Osteocyte (in vitro differentiated cells): ENCODE measurements at regions not wholly inside any gene's neighbourhood (a gene's known extent, or its start where the extent isn't known, plus 50 kb on each side); places are given as distances from the start of the nearest gene placed in this dataset.

ENCODE experiments used
- DNase-seq: peaks from one replicate; pipeline ENCODE4 v3.0.0; 2021; ENCODE audit warnings: mixed read lengths; ENCODE audit not compliant: unreplicated experiment; ENCODE audit errors: extremely low spot score
- H3K27ac Mint-ChIP-seq: one replicate; pipeline ENCODE4 v1.8.0; 2021; ENCODE audit warnings: mild to moderate bottlenecking, mixed read lengths; ENCODE audit not compliant: unreplicated experiment
- H3K27me3 Mint-ChIP-seq: one replicate; pipeline ENCODE4 v1.8.0; 2021; ENCODE audit warnings: mixed read lengths; ENCODE audit not compliant: unreplicated experiment
- H3K36me3 Mint-ChIP-seq: one replicate; pipeline ENCODE4 v1.8.0; 2021; ENCODE audit warnings: mixed read lengths; ENCODE audit not compliant: unreplicated experiment
- H3K4me1 Mint-ChIP-seq: one replicate; pipeline ENCODE4 v1.8.0; 2021; ENCODE audit warnings: mixed read lengths; ENCODE audit not compliant: unreplicated experiment
- H3K4me3 Mint-ChIP-seq: one replicate; pipeline ENCODE4 v1.8.0; 2021; ENCODE audit warnings: mild to moderate bottlenecking, moderate library complexity, mixed read lengths; ENCODE audit not compliant: unreplicated experiment
- H3K9me3 Mint-ChIP-seq: one replicate; pipeline ENCODE4 v1.8.0; 2021; ENCODE audit warnings: mixed read lengths; ENCODE audit not compliant: unreplicated experiment
- TF ChIP-seq, protein P1 (sequence below): fragments of 200-600 bp; sonication (generic); IDR thresholded peaks from 2 replicates; pipeline ENCODE4 v1.5.0; 2021; ENCODE audit warnings: antibody characterized with exemption, mild to moderate bottlenecking, moderate library complexity

DNA sequence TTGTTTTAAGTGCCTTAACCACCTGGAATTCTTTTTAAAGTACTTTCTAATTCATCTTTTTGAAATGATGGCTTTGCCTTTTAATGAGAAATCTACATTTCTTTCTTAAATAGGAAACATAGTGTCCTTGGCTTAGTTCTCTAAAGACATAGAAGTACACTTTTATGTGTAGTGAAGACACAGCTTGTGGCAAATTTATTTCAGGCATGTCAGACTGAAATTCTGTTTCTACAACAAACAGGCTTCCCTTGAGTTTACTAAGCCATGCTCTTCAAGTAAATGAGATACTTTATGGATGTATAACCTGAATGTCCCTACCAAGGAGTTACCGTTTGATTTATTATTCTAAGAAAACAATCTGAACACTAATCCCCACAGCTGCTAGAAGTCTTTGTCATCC is 136.9 kb upstream of the MAGI2 start:
- H3K27me3 Mint-ChIP-seq = peaks cover 16% of the 10 kb centered on the region
- H3K27ac Mint-ChIP-seq = no peak overlapping the region
- DNase-seq = no peak
- no peaks in the 10 kb centered on the region for H3K4me1 Mint-ChIP-seq
- H3K4me3 Mint-ChIP-seq = no peak overlapping the region
- H3K36me3 Mint-ChIP-seq = no peaks in the 10 kb centered on the region
- TF ChIP-seq, protein P1, sequence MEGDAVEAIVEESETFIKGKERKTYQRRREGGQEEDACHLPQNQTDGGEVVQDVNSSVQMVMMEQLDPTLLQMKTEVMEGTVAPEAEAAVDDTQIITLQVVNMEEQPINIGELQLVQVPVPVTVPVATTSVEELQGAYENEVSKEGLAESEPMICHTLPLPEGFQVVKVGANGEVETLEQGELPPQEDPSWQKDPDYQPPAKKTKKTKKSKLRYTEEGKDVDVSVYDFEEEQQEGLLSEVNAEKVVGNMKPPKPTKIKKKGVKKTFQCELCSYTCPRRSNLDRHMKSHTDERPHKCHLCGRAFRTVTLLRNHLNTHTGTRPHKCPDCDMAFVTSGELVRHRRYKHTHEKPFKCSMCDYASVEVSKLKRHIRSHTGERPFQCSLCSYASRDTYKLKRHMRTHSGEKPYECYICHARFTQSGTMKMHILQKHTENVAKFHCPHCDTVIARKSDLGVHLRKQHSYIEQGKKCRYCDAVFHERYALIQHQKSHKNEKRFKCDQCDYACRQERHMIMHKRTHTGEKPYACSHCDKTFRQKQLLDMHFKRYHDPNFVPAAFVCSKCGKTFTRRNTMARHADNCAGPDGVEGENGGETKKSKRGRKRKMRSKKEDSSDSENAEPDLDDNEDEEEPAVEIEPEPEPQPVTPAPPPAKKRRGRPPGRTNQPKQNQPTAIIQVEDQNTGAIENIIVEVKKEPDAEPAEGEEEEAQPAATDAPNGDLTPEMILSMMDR = no peak
- no peaks in the 10 kb centered on the region for H3K9me3 Mint-ChIP-seq

DNA sequence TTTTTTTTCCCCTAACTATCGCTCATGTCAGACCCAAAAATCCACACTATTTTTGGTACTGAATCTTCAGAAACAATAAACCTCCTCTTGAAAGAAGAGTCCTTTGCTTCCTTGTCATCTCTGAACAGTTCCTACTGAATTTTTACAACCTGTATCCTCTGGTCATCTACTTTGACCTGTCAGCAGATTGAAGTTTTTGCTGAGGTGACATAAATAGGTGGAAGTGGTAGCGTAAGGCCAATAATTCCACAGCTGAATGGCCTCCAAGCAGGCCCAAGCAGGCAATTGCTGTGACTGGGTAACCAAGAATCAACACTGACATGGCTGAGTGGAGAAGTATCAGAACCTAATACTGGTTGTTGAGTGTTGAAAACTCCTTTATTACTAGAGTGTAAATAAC is 117.4 kb upstream of the MAGI2 start:
- H3K27ac Mint-ChIP-seq = no peak overlapping the region
- no peak for DNase-seq
- H3K36me3 Mint-ChIP-seq = no peaks in the 10 kb centered on the region
- H3K9me3 Mint-ChIP-seq = no peaks in the 10 kb centered on the region
- H3K4me1 Mint-ChIP-seq = no peaks in the 10 kb centered on the region
- H3K27me3 Mint-ChIP-seq = peaks cover 5% of the 10 kb centered on the region
- TF ChIP-seq, protein P1 = no peak
- H3K4me3 Mint-ChIP-seq = no peak overlapping the region

DNA sequence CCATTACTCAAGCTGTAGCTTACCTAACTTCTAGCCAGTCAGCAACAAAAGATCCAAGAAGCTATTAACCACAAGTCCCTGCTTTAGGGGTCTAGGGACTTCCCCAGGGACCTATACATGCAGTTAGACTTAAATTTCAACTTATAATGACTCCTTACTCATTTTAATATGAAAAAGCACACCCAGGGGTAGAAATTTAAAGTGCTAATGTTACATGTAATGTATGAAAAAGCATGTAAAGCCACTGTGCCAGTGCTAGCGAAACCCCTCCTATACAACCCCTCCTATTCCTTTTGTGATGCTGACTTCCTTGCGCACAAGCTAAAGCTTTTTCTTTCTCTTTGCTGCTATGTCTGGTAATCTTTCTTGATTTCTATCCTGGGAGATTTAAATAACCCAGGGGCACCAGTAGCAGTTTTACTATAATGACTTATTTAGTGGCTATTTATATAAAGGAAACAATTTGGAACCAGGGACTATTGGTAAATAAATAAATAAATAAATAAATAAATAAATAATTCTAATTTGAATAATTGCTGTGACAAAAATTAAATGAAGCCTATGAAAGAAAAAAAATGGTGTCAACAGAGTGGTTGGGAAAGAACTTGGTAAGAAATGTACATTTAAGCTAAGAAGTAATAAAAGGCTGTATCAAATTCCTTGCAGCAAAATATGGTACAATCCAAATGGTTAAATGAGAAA is 110.5 kb upstream of the MAGI2 start:
- H3K27ac Mint-ChIP-seq = no peak overlapping the region
- DNase-seq = no peak
- no peaks in the 10 kb centered on the region for H3K36me3 Mint-ChIP-seq
- TF ChIP-seq, protein P1 = no peak
- no peaks in the 10 kb centered on the region for H3K4me1 Mint-ChIP-seq
- no peak overlapping the region for H3K4me3 Mint-ChIP-seq
- H3K27me3 Mint-ChIP-seq = peaks cover 9% of the 10 kb centered on the region
- no peaks in the 10 kb centered on the region for H3K9me3 Mint-ChIP-seq

DNA sequence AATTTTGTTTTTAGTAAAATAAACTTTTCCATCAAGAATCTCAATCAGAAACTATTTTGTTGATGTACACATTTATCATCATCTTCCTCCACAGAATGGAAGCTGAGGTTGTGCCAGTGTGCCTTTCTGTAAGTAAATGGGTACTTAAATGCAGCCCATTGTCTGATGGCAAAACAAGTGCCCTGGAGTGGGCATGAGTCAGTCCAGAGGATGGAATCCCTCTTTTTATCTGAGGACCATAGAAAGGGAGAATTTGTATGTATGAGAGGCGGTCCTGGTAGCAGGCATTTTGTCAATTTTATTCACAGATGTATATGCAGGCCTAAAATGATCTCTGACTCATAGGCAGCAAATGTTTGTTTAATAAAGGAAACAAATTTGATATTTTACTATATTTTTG is 102.1 kb upstream of the MAGI2 start:
- DNase-seq = no peak
- TF ChIP-seq, protein P1 = no peak
- peaks cover 3% of the 10 kb centered on the region for H3K27me3 Mint-ChIP-seq
- H3K27ac Mint-ChIP-seq = no peak overlapping the region
- no peaks in the 10 kb centered on the region for H3K4me1 Mint-ChIP-seq
- peaks cover 4% of the 10 kb centered on the region for H3K9me3 Mint-ChIP-seq
- H3K4me3 Mint-ChIP-seq = no peak overlapping the region
- no peaks in the 10 kb centered on the region for H3K36me3 Mint-ChIP-seq

DNA sequence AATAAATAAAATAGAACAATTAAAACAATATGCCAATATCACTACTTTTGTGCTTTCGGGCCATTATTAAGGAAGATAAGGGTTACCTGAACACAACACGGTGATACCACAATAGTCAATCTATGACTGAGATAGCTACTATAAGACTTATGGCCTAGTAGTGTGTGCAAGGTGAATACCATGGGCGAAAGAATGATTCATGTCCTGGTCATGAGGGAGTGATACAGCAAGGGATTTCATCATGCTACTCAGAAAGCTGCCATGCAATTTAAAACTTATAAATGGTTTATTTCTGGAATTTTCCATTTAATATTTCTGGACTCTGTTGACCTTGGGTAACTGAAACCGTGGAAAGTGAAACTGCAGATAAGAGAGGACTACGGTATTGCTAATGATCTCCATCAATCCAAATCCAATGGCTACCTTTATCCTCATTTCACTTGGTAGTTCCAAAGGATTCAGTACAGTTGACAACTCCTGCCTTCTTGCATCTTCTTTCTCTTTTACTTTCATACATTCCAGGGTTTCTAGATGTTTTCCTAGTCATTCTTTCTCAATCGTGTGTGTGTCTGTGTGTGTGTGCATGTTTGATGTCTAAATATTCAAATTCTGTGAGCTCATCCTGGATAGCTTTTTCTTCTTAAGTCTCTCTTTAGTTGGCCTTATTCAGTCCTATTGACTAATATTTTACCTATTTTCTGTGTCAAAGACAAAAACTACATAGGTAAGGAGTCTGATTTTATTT is 100.5 kb upstream of the MAGI2 start:
- Mint-ChIP-seq H3K9me3 (peaks cover 4% of the 10 kb centered on the region), H3K4me1 (no peaks in the 10 kb centered on the region), H3K27me3 (no peaks in the 10 kb centered on the region), H3K36me3 (no peaks in the 10 kb centered on the region), H3K4me3 (no peak overlapping the region), H3K27ac (no peak overlapping the region)
- DNase-seq = no peak
- TF ChIP-seq, protein P1 = no peak
